Common myeloid progenitor, CD34-positive (primary cell): ENCODE measurements at regions not wholly inside any gene's neighbourhood (a gene's known extent, or its start where the extent isn't known, plus 50 kb on each side); places are given as distances from the start of the nearest gene placed in this dataset.

Experiments used
- CTCF ChIA-PET: fragments of 350-600 bp; sonication (Branson Sonifier 250); formaldehyde crosslinking; loops from one replicate; lab custom pipeline; 2021; ENCODE audit warnings: antibody characterized with exemption; lab: Charles Lee
- POLR2A ChIA-PET: fragments of 350-600 bp; sonication (Branson Sonifier 250); formaldehyde crosslinking; loops from one replicate; lab custom pipeline; 2021; ENCODE audit warnings: antibody characterized with exemption; lab: Charles Lee
- DNase-seq, 3 donors: peaks; one replicate each; pipeline versions ENCODE4 v3.0.0 to v3.0.0-alpha.2; 2013
- H3K27ac ChIP-seq, 2 experiments: 1 replicate in 1 of 2; 2 replicates in 1 of 2; pipeline ENCODE4 v1.7.0; 2013; ENCODE audit warnings: inconsistent platforms in 2 of 2, low read length in 2 of 2, mild to moderate bottlenecking in 2 of 2, low read depth in 1 of 2, moderate library complexity in 1 of 2; ENCODE audit not compliant: severe bottlenecking in 2 of 2, insufficient read depth in 1 of 2, poor library complexity in 1 of 2
- H3K27me3 ChIP-seq, 5 experiments: replicated peaks in 2 of 5; 1 replicate in 3 of 5; 2 replicates in 2 of 5; pipeline versions ENCODE4 v1.6.1 to v1.7.0; 2013; ENCODE audit warnings: low read length in 4 of 5, mild to moderate bottlenecking in 2 of 5, moderate library complexity in 2 of 5, inconsistent platforms in 1 of 5; ENCODE audit not compliant: insufficient read depth in 5 of 5, control insufficient read depth in 4 of 5
- H3K36me3 ChIP-seq, 4 experiments: 1 replicate in 2 of 4; 2 replicates in 2 of 4; pipeline versions ENCODE4 v1.6.1 to v1.7.0; 2013; ENCODE audit warnings: low read length in 3 of 4, control low read depth in 1 of 4, mild to moderate bottlenecking in 1 of 4; ENCODE audit not compliant: control insufficient read depth in 4 of 4, insufficient read depth in 4 of 4
- H3K4me1 ChIP-seq, 4 experiments: 1 replicate in 3 of 4; 2 replicates in 1 of 4; pipeline versions ENCODE4 v1.6.1 to v1.7.1; 2013; ENCODE audit warnings: low read length in 3 of 4, mild to moderate bottlenecking in 3 of 4, control low read depth in 1 of 4, inconsistent platforms in 1 of 4, moderate library complexity in 1 of 4; ENCODE audit not compliant: control insufficient read depth in 4 of 4, insufficient read depth in 4 of 4; ENCODE audit errors: control extremely low read depth in 1 of 4
- H3K4me3 ChIP-seq, 7 experiments: 1 replicate in 4 of 7; 2 replicates in 3 of 7; pipeline versions ENCODE4 v1.5.1 to v1.7.0; 2013; ENCODE audit warnings: mild to moderate bottlenecking in 7 of 7, low read length in 6 of 7, moderate library complexity in 6 of 7, inconsistent platforms in 2 of 7, low read depth in 2 of 7, control low read depth in 1 of 7; ENCODE audit not compliant: insufficient read depth in 4 of 7, control insufficient read depth in 1 of 7; ENCODE audit errors: extremely low read depth in 1 of 7
- H3K9me3 ChIP-seq, 5 experiments: 1 replicate in 4 of 5; 2 replicates in 1 of 5; pipeline versions ENCODE4 v1.6.1 to v1.7.1; 2013; ENCODE audit warnings: low read length in 4 of 5, mild to moderate bottlenecking in 2 of 5, inconsistent platforms in 1 of 5, low read depth in 1 of 5, moderate library complexity in 1 of 5; ENCODE audit not compliant: control insufficient read depth in 4 of 5, insufficient read depth in 2 of 5; ENCODE audit errors: control extremely low read depth in 1 of 5
- WGBS: methylation state at CpG from one replicate; pipeline ENCODE4 v1.1.5; 2013; ENCODE audit not compliant: insufficient coverage; 5-methylcytosine and 5-hydroxymethylcytosine counted together

DNA sequence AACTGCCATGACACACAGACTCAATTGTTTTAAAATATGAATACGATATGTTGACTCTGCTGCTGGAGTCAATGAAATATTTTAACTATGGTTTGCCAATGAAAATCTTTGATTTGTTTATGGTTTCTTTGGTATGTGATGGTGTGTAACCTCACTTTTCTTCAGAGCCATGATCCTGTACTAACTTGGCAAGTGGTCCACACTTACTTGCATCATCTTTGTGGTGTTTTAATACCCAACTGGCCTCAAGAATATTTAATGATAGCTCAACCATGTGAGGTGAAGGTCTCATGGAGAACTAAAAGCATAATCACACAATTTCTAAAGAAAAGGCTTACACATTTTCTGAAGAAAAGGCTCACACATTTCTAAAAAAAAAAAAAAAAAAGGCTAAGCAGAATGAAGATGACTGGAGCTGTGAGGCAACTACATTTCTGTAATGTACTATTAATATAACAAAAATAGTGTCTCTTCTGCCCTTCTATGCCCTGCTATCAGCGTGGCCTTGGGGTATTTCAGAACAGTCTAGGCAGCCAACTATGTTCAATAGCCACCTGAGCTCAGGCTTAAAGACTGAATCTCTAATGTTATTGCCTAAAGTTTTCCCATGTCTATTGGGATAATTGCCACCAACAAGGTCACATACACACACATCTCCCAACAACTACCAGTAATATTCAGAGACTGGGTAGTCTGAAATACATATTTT, 395.0 kb downstream of the MLLT3 start:
- H3K4me1 ChIP-seq, result peaks cover 2 to 12% (median 4%) of the 10 kb centered on the region in 4 experiments
- DNase-seq, result no peak
- POLR2A ChIA-PET, result no interaction called here
- no peaks in the 10 kb centered on the region for H3K27me3 ChIP-seq
- WGBS, result no CpG with 5 or more reads among the region's 2 CpGs
- H3K9me3 ChIP-seq, result no peaks in the 10 kb centered on the region
- H3K36me3 ChIP-seq, result no peaks in the 10 kb centered on the region
- CTCF ChIA-PET, result no interaction called here
- no peak overlapping the region for H3K27ac ChIP-seq
- no peak overlapping the region for H3K4me3 ChIP-seq

DNA sequence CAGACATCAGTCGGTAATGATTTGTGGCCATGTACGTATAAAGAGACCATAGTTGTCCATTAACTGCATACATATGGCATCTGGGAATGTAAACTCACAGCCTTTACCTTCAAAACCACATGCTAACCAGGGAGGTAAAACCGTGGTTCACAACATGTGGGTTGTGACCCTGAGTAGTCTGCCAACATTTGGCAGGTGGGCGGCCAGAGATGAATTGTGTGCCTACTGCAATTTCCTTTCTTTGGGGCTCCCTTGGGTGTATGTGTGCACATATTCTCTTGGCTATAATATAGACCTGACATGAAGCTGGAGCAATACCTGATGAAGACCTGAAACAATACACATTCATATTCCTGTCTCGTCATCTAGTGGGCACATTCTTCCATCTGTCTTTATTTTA, 396.0 kb downstream of the MLLT3 start:
- ChIA-PET CTCF (no interaction called here), POLR2A (no interaction called here)
- H3K36me3 ChIP-seq, result no peaks in the 10 kb centered on the region
- H3K4me3 ChIP-seq, result no peak overlapping the region
- peaks cover 2 to 12% (median 4%) of the 10 kb centered on the region in 4 experiments for H3K4me1 ChIP-seq
- DNase-seq, result no peak
- H3K27me3 ChIP-seq, result no peaks in the 10 kb centered on the region
- WGBS, result no CpG with 5 or more reads among the region's 5 CpGs
- no peak overlapping the region for H3K27ac ChIP-seq
- H3K9me3 ChIP-seq, result no peaks in the 10 kb centered on the region

DNA sequence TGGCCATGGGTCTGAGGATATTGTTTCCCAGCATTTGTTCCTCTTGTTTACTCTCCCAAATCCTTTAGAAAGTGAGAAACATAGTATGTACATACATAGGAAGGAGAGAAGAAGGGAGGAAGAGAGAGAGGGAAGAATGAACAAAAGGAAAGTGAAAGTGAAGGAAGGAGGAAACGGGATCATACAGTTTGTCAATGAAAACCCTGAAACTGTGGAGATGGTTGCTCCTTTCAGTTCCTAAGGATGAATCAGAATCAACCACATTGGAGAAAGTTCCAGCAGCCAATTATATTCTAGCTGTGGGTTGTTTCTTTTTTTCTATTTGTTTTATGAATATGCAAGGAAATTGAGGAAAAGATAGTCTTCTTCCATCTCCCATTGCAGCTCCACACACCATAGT, 396.5 kb downstream of the MLLT3 start:
- 90% methylated on average over 1 of the region's 1 CpG for WGBS
- ChIA-PET POLR2A (no interaction called here), CTCF (interaction anchor here (1.3 kb wide), 1 partner anchor 14 kb away, joined by 4 read pairs; no protein-coding TSS in a partner anchor)
- H3K27ac ChIP-seq, result no peak overlapping the region
- H3K9me3 ChIP-seq, result no peaks in the 10 kb centered on the region
- no peaks in the 10 kb centered on the region for H3K27me3 ChIP-seq
- peaks cover 2 to 12% (median 4%) of the 10 kb centered on the region in 4 experiments for H3K4me1 ChIP-seq
- no peak for DNase-seq
- H3K36me3 ChIP-seq, result no peaks in the 10 kb centered on the region
- no peak overlapping the region for H3K4me3 ChIP-seq

DNA sequence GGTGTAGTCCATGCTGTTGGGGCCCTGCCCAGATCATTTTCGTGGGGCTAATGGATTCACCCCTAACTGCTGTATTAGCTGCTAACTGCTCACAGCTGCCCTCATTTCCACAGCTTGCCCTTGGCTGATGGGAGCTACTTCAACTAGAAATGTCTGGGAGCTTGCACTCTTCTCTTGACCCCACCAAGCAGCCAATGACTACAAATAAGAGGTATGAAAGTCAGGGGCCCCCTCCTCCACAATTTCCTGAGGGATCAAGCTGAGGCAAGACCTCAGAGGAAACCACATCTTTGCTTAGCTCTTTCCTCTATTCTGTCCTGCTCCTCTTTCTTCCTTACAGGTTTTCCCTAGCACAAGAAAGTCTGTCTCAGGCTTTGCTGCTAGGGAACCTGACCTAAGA, 397.5 kb downstream of the MLLT3 start:
- WGBS, result 67% methylated on average over 1 of the region's 1 CpG
- Histone ChIP-seq H3K9me3 (no peaks in the 10 kb centered on the region), H3K4me3 (no peak overlapping the region), H3K36me3 (no peaks in the 10 kb centered on the region), H3K27me3 (no peaks in the 10 kb centered on the region), H3K4me1 (peaks cover 2 to 16% (median 4%) of the 10 kb centered on the region in 4 experiments), H3K27ac (no peak overlapping the region)
- DNase-seq, result no peak
- CTCF ChIA-PET, result interaction anchor here (1.3 kb wide), 1 partner anchor 15 kb away, joined by 4 read pairs; no protein-coding TSS in a partner anchor
- POLR2A ChIA-PET, result no interaction called here

DNA sequence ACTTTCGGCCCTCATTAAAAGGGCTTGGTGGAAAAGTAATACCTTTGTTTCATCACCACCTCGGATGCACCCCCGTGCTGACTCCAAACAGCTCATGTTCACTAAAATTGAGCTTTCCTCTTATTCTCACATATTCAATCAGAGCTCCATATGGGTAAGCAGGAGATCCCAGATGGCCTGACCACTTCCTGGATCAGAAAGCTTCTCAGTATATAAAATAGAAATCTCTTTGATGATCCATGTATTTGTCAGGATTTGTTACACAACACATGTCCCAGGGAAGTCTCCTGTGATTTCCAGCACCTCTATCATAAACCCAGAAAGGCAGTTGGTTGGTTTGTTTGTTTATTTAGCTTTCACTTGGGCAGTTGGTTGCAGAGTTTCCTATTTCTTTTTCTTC, 402.0 kb downstream of the MLLT3 start:
- Histone ChIP-seq H3K4me1 (peaks cover 0 to 13% (median 4%) of the 10 kb centered on the region in 4 experiments), H3K36me3 (no peaks in the 10 kb centered on the region), H3K27me3 (no peaks in the 10 kb centered on the region), H3K9me3 (no peaks in the 10 kb centered on the region), H3K27ac (no peak overlapping the region), H3K4me3 (no peak overlapping the region)
- CTCF ChIA-PET, result no interaction called here
- DNase-seq, result no peak
- POLR2A ChIA-PET, result no interaction called here
- 100% methylated on average over 1 of the region's 3 CpGs for WGBS

DNA sequence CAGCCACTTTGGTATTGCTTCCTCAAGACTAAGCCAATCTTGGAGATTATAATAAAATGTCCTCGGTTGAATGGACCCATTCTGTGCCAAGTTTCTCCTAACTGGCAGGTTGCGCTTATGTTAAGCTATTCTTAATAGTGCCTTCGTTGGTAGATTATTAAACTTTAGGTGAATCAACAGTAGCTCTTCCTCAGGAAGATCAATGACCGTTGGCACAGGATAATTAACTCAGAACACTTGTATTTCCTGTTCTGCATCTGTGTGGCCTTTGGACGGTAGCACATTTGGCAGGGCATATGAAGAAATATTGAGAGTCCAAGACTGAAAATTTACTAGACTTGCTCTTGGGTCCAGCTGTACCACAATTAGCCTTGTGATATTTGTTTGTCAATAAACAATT, 402.9 kb downstream of the MLLT3 start:
- Histone ChIP-seq H3K4me3 (no peak overlapping the region), H3K9me3 (peaks cover 0 to 2% (median 0%) of the 10 kb centered on the region in 5 experiments), H3K36me3 (no peaks in the 10 kb centered on the region), H3K27ac (no peak overlapping the region), H3K27me3 (no peaks in the 10 kb centered on the region), H3K4me1 (peaks cover 0 to 6% (median 0%) of the 10 kb centered on the region in 4 experiments)
- CTCF ChIA-PET, result no interaction called here
- POLR2A ChIA-PET, result no interaction called here
- WGBS, result 81% methylated on average over 5 of the region's 5 CpGs
- no peak for DNase-seq

DNA sequence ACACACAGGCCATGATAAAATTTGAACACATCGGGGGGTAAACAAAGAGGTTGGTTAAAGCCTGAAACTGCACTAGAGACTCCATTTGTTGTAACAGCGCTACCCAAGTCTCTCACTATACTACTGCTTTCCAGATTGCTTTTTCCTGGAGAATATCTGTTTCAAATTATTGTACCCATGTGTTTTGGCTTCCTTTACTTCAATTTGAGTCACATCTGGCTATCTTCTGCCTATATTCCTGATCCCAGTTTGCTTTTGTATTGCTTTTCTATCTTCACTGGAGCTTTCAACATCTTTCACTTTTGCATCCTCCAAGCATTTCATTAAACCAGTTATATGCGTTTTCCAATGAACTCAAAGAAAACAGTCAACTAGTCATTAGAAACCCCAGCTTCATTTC, 404.7 kb downstream of the MLLT3 start:
- Histone ChIP-seq H3K27ac (no peak overlapping the region), H3K27me3 (no peaks in the 10 kb centered on the region), H3K4me1 (peaks cover 0 to 4% (median 0%) of the 10 kb centered on the region in 4 experiments), H3K9me3 (peaks cover 0 to 2% (median 0%) of the 10 kb centered on the region in 5 experiments), H3K4me3 (no peak overlapping the region), H3K36me3 (no peaks in the 10 kb centered on the region)
- CTCF ChIA-PET, result no interaction called here
- WGBS, result 100% methylated on average over 3 of the region's 3 CpGs
- POLR2A ChIA-PET, result no interaction called here
- DNase-seq, result no peak
